CD4-positive, alpha-beta T cell treated with Interleukin-10 for 1 hour (primary cell): ENCODE measurements at regions not wholly inside any gene's neighbourhood (a gene's known extent, or its start where the extent isn't known, plus 50 kb on each side); places are given as distances from the start of the nearest gene placed in this dataset.
"Not testable (repeated sequence)": the region's sequence is repeated elsewhere in the genome, so short reads cannot be mapped to it uniquely, and the experiment has no call there.

Experiments
- DNase-seq: peaks from one replicate; pipeline ENCODE4 v3.0.0-alpha.2; 2020

DNA sequence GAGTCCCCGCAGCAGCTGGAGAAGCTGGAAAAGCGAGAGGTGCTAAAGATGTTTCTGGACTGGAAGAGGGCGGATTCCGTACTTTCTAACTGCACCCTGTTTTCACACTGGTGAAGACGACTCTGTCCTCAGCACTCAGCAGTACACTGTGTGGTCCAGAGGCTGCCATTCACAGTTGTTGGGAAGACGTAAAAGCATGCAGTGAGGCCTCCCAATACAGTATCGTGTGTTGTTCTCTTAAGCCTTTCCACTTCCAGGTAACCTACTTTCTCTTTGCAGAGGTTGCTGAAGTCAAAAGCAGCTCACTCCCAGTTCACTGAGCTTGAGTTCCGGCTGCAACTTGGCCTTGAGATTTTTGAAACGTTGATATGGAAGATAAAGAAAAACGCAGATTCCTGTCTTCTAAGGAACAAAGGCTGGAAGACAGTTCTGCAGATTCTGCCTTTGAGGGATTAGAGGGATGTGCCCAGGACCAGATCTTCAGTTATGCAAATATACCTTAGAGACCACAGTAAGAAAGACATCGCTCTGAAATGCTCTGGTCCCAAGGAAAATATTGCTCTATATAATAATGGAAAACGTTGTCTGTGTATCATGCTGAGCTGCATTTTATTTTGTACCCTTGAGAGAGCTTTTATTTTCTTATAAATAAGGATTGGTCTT lies 540.9 kb downstream of the TRIML1 start:
- DNase-seq, result no peak

DNA sequence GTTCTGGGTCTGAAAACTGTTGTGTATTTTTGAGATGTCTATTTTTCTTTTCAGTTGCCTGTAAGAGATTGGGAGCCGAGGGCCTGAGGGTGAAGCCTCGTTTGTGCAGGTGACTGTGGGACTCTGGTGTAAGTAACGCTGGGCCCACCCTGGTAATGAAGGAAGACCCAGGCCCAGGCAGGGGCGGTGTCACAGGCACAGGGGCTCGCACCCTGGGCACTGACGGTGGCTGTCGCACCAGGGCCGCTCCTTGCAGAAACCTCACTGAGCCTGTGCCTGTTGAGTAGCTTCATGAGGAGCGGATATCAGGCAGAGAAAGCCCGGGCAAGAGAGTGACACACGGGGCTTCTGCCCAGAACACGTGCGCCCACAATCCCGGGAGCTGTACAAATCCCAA lies 541.4 kb downstream of the TRIML1 start:
- DNase-seq, result no peak

DNA sequence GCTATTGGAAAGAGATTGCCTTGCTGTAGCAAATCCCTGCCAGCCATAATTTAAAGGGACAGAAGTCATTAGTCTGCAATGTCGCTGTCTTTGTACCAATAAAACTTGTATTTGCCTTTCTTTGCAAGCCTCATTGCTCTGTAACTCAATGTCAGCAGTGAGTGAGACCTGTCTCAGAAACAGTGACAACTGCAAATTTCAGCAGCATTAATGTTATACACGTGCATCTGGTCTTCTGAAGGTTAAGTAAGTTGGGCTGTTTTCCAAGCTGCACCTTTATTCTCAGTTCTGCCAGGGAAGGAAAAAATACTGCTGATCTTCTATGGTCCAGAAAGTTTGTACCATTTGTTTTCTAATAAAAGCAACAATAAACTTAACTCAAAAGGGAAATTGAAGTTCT lies 543.1 kb downstream of the TRIML1 start:
- no peak for DNase-seq

- DNase-seq, result no peak
Observed at GRCh38 chr4:188683571-188683970, 544.3 kb downstream of the TRIML1 start.

- no peak for DNase-seq
Observed at GRCh38 chr4:188688956-188689355, 549.7 kb downstream of the TRIML1 start.

- no peak for DNase-seq
Observed at GRCh38 chr4:188691811-188692210, 552.6 kb downstream of the TRIML1 start.

- no peak for DNase-seq
Observed at GRCh38 chr4:188695261-188695660, 556.0 kb downstream of the TRIML1 start.

DNA sequence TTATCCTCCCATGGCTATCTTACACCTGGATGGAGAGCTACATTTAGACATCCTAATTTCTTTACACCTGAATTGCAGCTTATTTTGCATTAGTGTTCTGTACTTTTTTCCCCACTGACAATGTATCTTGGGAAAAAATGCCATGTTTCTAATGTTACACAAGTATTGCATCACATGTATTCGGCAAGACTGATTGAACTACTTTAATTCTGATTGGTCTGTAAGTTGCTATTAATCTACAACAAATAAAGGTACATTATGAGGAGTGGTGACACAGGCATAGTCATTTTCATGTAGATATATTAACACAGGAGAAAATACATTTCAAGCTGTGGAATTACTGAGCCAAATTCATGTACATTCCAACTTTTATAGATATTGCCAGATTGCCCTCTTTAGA lies 558.0 kb downstream of the TRIML1 start:
- DNase-seq, result no peak

- DNase-seq, result no peak
Observed at GRCh38 chr4:188701952-188702351, 562.7 kb downstream of the TRIML1 start.

- no peak for DNase-seq
Observed at GRCh38 chr4:188704288-188704687, 565.0 kb downstream of the TRIML1 start.

DNA sequence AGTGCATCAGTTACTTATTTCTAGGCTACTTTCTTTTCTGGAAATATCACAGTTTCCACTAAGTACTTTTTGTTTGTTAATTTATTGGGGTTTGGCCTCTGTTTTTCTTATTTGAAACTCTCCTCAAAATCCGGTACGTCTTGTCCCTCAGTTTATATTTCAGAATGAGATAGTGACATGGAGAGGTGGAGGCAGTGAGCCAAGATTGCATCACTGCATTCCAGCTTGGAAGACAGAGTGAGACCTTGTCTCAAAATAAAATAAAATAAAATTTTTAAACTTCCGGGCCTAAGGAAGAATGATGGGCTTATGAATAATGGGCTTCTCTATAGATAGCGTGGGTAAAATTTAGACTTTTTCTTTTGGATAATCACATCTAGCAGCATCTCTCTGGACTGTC lies 567.8 kb downstream of the TRIML1 start:
- DNase-seq, result no peak

DNA sequence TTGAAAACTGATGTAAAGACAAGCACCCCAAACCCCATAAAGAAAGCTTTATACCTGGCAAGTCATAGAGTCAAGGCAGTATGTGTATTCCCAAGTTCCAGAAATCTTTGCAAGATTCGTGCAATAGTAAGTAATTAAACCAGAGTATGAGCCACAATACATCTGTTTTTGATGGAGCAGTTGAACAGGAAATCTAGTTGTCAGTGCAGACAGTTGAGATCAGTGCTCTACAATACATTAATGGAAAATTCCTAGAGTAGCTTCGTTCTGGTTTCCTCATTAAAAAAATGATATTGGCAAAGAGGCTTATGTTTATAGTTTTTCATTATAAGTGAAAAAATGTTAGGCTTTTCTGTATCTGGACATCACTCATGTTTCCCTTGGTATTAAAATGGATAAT lies 575.3 kb downstream of the TRIML1 start:
- DNase-seq, result no peak

GRCh38 chr4:188714907-188715306 lies 575.7 kb downstream of the TRIML1 start:
- DNase-seq, result no peak

DNA sequence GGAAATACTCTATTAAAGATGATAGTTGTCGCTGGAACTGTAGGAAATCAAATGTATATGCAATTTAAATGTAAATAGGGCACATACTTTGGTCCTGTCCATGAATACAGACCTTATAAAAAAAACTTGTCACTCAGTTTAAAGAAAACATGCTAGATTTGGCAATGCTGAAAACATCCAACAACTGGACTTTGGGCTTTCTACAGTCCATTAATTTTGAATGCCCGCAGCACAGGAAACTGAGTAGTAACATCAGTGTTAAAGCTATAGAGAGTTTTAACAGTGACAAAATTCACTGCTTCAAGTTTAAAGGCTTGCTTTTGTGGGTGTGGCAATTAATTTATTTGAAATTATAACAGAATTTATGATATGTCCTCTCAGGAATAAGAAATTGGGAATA lies 578.4 kb downstream of the TRIML1 start:
- no peak for DNase-seq

GRCh38 chr4:188719794-188720193 lies 580.6 kb downstream of the TRIML1 start:
- DNase-seq, result no peak

DNA sequence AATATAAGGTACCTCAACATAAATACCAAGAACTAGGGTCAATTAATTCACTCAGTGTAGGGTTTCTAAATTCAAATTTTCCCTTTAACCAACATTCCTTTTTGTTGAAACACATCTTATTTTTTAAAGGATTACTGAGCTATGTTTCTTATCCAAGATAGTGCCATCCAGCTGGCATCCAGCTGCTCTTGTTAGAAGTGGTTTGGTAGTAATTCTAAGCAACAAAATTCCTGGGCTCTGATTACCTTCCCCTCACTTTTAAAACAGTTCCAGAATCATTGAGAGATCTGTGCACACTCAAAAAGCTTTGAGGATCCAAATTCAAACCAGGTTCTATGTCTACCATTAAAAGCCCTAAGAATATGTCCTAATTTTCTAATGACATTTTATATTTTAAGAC lies 583.7 kb downstream of the TRIML1 start:
- no peak for DNase-seq

- DNase-seq, result no peak
Observed at GRCh38 chr4:188727746-188728145, 588.5 kb downstream of the TRIML1 start.

- DNase-seq, result no peak
Observed at GRCh38 chr4:188728359-188728758, 589.1 kb downstream of the TRIML1 start.

DNA sequence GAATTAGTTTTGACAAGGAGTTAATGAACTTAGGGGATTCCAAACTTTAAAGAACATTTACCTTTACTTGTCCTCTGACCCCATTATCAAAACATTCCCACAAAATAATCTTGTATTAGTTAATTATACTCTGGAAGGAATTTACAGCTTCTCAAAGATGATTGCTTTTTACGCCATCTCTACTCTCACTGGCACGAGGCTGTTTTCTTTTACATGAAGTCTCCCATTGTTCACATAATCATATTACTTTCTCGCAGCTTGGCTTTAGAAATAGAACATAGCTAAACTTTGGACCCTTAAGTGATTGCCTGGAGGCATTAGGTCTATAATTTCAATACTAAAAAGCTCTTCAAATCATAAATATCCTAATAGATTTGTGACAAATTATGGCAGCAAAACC lies 592.9 kb downstream of the TRIML1 start:
- DNase-seq, result no peak

GRCh38 chr4:188735082-188735481 lies 595.8 kb downstream of the TRIML1 start:
- DNase-seq, result no peak

- no peak for DNase-seq
Observed at GRCh38 chr4:188737251-188738002, 598.2 kb downstream of the TRIML1 start.

DNA sequence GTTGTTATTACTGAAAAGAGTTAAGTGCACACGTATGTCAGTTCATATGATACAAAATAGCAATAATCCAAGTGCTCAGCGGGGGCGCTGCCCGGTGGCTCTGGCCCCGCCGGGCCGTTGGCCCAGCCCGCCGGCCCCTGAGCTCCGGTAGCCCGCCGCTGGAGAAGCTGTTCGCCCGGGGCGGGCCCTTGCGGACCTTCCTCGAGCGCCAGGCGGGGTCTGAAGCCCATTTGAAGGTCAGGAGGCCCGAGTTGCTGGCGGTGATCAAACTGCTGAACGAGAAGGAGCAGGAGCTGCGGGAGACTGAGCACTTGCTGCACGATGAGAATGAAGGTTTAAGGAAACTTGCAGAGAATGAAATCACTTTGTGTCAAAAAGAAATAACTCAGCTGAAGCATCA lies 599.0 kb downstream of the TRIML1 start:
- not testable (repeated sequence) for DNase-seq

DNA sequence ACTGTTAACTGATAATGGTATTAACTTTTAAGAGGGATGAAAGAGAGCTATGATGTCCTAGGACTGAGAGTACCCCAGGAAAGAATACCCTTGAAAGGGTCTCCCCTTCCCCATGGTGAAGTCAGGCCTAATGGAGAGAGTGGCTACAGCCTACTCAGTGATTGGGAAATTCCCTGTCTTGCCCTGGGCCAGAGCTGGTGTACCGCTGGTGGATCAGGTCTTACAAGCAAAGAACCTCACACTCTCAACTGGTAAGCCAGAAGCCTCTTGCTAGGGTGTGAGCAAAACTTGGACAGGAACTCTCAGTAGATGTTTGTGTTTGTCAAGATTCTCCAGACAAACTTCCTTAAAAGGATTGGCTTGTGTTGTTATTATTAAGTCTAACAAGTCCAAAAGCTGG lies 600.9 kb downstream of the TRIML1 start:
- DNase-seq, result not testable (repeated sequence)

DNA sequence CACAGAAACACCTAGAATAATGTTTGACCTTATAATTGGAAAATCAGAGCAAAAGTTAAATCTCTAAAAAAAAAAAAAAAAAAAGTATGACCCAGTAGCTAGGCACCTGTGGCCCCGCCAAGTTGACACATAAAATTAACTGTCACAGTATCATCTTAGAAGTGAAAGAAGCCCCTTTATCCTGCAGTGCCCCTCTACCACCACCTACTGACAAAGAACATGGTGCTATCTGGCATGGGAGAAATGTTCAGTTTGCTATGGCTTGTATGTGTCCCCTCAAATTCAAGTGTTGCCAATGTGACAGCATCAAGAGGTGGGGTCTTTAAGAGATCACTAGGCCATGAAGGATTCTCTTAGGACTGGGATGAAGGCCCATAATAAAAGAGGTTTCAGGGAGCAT lies 601.5 kb downstream of the TRIML1 start:
- not testable (repeated sequence) for DNase-seq
